GM18507 (cell line): ENCODE measurements at regions not wholly inside any gene's neighbourhood (a gene's known extent, or its start where the extent isn't known, plus 50 kb on each side); places are given as distances from the start of the nearest gene placed in this dataset.

Experiments
- DNase-seq: peaks from one replicate; pipeline ENCODE4 v3.0.0; 2011; ENCODE audit warnings: low read depth; ENCODE audit not compliant: insufficient read length; ENCODE audit errors: extremely low spot score
- FAIRE-seq: peaks from 2 replicates; lab custom pipeline; 2011; peaks lifted over from hg19 to GRCh38; lab: Jason Lieb, UNC

DNA sequence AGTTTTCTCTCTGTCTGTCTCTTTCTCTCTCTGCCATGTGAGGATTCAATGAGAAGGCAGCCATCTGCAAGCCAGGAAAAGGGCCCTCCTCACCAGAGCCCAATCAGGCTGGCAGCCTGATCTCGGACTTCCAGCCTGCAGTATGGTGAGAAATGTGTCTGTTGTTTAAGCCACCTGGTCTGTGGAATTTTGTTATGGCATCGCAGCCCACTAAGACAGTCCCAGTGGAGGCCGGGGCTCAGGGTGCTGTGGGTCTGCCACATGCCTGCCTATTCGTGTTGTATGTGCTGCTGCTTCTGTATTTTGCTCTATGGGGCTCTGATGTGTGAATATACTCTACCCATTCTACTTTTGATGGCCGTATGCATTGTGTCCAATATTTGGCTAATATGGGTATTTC, 139.0 kb upstream of the HS6ST1 start:
- DNase-seq (no peak), FAIRE-seq (no peak)

DNA sequence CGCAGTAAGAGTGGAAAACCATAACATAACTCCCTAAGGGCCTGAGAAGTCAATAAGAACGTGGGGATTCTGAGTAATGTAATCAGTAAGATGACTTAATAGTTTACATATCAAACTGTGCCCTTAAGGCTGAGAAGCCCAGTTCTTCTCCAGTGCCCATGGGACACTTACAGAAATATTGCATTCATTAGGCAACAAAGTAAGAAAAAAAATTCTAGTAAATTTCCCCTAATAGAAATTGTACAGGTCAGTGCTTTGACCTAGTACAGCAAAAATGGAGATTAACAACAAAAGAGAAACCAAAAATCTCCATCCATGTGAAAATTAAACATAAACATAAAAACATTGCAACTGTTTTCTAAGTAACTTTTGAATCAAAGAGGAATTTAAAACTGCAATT, 139.8 kb upstream of the HS6ST1 start:
- no peak for DNase-seq
- no peak for FAIRE-seq

DNA sequence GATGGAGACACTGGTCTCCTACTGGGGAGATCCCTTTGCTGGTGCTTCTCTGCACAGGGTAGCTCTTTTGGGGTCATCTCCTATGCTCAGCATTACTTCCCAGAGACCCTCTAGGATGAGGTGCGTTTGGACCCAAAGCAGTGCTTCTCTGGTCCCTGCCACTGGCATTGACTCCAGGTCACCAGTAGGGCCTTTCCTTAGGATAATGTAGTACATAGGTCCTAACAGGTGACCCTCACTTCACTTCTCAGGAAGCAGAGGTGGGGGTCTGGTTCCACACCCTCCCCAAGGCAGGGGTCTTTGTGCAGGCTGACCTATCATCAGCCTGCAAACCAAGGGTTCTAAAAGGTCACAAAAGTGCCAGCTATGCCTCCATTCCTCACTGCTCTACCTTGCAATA, 145.8 kb upstream of the HS6ST1 start:
- DNase-seq (no peak), FAIRE-seq (no peak)

DNA sequence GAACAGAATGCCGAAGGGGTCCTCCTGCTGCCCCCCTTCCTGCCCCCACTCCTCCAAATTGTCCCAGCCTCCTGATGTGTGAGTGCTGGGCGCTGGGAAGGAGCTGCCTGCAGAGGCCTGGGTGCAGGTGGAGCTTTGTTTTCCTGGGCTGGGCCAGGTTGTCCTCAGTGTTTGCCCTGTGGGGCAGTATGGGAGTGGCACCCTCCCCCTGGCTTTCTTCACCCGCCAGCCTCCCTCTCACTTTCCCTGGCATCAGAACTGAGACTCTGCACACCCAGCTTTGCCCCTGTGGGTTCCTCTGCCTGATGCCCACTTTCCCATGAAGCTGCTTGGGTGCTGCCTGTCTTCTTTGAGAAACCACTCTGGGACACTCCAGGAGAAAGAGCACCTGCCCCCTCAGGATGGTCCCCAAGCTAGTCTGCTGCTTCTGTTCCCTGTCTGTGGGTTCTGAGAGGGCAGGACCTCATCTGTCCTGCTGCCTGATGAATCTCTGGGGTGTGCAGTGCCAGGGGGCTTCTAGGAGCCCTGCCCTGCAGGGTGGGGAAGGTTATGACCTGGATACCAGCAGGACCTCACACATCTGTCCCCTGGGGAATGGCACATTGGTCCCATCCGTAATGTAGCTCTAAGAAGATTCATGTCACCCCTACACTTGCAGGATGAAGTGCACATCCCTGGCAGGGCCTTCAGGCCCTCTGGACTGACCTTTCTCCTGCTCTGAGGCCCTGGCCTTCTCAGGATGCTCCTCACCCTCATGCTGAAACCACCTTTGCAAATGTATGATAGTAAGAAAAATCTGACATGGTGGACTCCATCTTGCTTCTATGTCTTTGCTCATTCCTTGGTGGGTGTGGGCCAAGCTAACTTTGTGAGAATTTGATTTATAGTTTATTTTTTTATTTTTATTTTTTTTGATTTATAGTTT, 146.8 kb upstream of the HS6ST1 start:
- no peak for FAIRE-seq
- no peak for DNase-seq

DNA sequence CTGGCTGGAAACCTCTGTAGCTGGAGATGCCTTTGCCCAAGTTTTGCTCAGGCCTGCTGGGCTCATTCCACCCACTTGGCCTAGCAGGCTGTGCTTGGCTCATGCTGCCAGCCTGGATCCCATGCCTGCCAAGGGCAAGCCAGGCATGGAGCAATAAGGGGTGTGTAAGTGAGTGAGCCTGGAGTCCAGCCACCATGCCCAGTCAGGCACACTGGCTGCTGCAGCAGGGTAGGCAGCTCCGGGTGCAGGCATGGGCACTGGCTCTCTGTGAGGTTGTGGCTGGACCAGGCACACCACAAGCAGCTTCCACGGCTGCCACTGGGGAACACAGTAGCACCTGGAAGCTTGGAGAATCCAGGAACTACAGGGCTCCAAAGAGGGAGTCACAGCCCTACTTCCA, 147.7 kb upstream of the HS6ST1 start:
- FAIRE-seq = no peak

DNA sequence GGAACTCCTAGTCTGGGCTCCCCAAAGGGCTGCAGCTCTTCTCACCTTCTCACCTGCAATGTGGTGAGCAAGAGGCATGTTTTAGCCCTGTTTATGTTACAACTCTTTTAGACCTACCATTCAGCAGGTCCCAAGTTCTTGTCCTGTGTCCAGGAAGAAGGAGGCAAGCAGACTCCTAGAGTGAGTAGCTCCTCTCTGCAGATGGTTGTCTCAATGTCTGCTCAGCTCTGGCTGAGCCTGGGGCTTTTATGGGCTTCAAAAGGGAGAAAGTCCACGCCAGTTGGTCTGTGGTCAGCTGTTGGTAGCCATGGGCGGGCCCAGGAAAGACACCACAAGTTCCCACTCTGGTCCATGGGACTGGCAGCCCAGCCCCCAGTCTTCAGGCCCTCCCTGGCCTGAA, 148.1 kb upstream of the HS6ST1 start:
- no peak for DNase-seq
- no peak for FAIRE-seq

More for the DNA sequence above, 147.7 kb upstream of the HS6ST1 start:
- DNase-seq = no peak

DNA sequence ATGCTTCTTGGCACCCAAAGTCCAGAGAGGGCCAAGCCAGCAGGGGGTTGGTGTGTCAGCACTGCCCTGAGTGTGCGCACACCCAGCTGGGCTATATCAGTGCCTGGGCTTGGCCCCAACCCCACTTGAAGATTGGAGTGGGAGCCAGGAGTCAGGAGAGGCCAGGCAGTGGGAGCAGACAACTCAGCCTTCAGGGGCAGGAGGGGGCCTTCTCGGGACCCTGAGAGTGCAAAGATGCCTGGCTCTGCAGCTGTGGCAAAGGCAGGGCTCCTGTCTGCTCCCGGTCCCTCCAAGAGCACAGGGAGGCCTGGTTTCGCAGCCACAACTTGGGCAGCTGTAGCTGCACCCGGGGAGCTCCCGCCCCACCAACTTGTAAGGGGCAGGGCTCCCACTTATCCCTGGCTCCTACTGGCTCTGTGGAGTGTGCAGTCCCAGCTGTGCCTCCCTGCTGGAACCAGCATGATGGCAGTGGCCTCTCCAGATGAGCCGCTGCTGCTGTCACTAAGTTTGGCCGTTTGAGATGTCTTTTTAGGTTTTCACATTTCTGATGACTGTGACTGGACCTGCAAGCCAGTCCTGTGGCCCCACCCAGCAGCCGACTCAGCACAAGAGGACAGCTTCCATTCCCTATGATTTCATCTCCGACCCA, 148.8 kb upstream of the HS6ST1 start:
- no peak for DNase-seq
- no peak for FAIRE-seq

DNA sequence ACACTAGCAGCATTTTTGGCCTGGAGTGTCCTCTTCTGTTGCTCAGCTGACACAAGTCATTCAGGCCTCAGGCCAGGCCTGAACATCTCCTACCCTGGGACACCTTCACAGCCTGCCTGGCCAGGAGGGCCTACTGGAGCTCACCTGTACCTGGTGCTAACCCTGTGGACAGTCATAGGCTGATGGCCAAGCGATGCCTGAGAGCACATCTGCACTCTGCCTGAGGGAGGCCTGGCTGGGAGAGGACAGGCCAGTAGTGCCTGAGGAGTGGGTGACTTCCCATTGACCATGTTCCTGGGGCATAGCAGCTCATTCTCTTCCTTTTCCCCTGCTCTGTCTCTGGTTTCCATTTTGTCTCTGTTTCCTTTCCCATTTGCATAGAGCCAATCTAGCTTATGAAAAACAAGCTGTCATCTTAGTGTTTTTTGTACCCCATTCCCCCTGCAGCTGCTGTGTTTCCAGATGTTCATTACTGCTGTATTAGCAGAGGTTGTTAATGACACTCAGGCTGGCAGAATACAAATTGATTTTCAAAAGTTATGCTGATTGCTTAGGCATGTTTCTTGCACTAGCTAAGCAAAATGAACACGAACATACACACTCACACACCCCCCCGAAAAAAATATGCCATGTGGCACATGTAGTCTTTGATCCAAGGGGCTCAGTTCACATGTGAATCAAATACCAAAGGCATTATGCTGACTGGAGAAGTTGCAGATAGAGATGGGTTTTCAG, 149.7 kb upstream of the HS6ST1 start:
- FAIRE-seq (no peak), DNase-seq (no peak)

DNA sequence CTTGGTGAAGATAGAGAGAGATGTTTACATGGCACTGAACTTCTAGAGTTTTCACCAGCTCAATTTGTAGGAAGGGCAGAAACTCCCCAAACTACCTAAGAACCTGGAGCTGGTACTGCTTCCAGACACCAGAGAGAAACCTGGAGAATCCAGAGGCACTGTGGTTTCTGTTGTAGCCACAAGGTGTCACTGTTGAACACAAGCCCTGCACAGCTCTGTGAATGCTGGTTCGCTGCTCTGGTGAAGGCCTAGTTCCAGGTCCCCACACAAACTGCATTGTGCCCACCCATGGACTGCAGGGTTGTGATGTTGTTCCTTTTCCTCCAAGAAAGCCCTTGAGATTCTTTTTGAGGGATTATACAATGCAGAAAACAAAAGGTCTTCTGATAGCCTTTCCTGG, 150.5 kb upstream of the HS6ST1 start:
- no peak for DNase-seq
- FAIRE-seq = no peak

DNA sequence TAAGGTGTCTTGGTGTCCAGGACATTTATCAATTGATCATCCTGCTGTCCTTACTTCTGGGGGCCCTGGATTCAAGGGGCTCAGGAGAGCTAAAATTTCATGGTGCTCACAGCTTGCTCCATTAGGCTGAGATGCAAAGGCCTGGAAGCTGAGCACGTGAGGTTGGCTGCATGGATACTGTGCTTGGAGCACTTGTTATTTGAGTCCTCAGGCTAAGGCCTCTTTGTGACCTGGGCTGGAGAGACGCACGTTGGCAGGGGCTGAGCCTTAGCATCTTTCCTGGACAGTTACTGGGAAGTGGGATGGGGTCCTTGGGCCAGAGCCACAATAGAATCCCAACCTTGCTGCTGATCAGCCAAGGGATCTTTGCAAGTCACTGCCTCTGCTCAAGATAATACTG, 151.2 kb upstream of the HS6ST1 start:
- DNase-seq = no peak
- no peak for FAIRE-seq

DNA sequence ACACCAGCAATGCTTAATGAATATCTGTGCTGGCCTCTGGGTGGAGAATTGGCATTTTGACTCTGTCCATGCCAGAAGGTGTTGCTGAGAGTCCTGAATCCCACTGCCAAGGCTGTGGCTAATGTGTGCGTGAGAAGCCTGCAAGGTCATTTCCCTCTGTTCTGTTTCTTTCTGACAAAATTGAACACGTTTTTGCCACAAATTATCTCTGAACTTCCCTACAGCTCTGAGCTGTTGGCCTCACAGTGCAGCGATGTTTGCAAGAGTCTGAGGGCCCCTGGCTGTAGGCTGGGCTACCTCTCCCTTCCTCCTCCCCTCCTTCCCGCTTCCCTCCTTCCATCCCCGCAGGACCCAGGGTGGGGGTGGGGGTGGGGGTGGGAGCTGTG, 154.1 kb upstream of the HS6ST1 start:
- DNase-seq (no peak), FAIRE-seq (peak; percentile 38)

DNA sequence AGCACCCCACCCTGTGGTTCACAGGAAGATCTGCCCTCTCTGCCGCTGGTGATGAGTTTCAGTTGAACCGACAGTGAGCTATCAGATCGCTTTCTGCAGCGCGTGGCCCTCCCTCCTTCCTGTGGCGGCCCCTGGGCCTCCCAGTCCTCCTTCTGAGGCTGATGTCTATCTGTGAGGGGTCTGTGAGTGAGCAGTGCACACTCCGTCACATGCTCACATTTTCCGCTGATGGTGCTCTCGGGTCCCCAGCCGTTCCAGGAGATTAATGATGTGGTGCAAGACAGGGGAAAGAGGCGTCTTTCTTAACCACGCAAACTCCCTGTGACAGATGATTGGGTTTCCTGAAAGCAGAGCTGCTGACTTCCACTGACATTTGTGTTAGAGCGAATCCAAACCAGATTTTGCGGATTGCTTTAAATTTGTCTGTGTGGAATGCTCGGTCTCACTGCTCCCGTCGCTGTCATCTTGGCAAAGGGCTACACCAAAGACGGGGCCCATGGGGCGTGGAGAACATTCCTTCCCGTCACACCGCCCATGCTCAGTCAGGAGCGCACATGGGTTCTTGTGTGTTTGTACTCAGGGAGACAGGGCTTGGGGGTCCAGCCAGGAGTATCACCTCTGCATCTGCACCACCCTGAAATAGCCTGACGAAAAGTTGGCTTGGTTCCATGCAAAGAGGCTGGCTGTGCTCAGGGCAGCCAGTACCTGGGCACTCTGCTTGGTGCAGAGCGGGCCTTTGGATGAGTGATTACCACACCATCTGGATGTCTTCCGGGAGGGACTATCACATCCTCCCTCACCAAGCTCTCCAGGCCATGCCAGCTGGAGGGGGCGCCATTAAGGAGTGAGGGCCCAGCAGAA, 154.7 kb upstream of the HS6ST1 start:
- DNase-seq = no peak
- FAIRE-seq = peak; percentile 54

DNA sequence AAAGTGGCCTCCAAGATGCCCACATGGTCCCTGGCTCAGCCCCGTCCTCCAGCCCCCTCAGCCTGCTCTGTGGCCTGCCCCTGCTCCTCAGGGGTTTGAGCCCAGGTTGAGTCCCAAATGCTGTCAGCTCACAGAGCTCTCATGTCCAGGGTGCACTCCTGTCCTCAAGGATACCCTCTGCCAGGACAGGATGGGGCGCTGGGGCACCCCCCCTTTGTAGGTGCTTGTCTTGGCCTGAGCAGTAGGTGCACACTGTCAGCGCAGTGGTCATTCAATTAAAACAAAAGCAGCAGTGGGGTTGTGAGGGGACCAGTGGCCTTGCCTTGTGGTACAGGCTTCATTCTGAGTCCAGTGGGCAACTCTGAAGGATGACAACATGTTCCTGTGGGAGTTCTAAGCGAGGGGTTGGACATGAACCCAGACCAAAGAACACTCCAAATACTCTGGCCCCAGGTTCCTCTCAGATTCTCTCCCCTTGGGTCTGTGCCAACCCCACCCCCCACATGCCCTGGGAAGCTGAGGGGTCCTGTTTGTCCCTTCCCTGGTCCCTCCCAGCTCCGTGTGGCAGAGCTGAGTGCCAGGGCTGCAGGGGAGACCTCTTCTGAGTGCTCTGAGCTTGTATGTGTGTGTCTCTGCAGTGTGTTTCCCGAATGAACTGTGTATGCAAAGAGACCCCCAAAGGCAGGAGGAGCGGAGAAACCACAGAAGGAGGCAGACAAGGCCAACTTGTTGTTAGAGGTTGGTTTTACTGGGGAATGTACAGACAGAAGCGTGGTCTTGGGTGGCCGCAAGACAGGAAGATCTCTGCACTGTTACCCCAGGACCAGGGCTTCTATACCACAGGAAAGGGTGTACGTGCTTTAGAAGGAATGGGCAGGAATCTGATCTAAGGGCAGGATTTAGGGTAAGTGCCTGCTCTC, 155.6 kb upstream of the HS6ST1 start:
- no peak for DNase-seq
- no peak for FAIRE-seq

DNA sequence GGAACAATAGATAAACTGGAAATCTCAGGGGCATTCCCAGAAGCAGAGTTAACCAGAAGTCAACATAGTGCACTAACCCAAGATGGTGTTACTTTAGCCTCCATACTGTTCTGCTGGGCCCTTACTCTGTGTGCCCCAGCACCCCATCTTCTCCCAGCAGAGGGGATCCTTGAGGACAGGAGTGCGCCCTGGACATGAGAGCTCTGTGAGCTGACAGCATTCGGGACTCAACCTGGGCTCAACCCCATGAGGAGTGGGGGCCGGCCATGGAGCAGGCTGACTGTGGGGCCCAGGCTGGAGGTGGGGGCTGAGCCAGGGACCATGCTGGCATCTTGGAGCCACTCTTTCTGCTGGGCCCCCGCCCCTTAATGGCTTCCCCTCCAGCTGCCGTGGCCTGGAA, 156.3 kb upstream of the HS6ST1 start:
- FAIRE-seq (no peak), DNase-seq (no peak)

DNA sequence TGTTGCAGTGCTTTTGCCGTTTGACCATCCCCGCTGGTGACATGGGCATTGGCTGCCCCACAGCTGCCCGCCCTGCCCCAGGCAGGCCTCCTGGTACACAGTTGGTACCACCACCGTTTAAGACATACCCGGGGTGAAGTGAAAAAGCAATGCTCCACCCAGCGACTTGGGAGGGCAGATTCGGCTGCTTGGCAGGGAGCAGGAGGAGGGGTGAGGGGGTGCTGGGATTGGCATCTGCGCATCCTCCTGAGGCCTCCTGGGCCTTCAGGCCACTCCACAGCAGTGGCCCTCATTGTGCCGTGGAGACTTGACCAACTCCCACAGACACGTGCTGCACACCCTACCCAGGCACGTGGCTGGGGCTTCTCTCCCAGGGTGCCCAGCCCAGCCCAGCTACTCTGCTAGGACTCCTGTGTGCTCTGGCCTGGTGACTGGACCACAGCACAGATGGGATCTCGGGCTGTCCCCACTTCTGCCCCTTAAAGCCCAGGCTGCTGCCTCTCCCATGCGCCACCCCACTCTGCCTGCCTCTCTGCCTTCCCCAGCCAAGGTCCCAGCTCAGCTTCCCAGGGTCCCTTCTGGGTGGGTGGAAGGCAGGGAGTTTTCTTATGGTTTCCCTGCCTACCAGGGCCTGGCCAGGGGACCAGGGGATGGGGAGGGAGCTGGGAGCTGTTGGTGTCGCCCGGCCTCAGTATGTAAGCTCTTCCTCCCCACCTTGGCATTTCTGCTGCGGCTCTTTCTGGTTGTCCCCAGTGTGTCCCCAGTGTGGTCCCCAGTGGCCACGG, 157.0 kb upstream of the HS6ST1 start:
- FAIRE-seq (no peak), DNase-seq (no peak)

DNA sequence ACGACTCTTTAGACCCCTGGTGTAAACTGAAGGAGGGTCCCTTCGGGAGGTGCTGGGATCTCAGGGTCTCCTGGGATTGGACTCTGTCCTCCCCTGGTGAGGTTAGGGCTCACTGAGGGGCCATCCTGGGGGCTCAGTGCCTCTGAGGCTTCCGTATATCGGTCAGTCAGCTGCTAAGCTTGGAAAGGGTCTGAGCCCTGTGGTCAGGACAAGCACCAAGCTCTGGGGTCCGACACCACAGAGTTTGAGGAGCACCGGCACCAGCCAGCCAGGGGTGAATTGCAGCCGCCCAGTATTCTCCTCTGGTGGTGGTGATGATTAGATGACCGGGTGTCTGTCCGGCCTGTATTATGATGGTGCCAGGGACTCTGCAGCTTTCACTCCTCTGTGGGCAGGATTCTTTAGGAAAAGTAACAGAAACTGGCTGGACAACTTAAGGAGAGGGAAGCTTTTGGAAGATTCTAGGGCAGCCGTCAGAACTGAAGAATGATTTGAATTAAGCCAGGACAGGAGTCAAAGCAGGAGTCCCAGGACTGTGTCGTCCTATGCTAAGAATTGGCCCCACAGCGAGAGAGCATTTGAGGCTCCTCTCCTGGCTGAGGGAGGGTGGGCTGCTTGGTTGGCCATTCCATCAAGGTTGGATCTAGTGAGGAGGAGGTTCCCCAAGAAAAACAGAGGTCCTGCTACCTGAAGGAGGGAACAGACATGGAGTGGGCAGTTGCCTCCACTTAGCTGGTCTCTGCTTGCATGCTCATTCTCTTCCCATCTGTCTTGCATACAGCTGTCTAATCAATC, 158.6 kb upstream of the HS6ST1 start:
- FAIRE-seq (no peak), DNase-seq (no peak)

DNA sequence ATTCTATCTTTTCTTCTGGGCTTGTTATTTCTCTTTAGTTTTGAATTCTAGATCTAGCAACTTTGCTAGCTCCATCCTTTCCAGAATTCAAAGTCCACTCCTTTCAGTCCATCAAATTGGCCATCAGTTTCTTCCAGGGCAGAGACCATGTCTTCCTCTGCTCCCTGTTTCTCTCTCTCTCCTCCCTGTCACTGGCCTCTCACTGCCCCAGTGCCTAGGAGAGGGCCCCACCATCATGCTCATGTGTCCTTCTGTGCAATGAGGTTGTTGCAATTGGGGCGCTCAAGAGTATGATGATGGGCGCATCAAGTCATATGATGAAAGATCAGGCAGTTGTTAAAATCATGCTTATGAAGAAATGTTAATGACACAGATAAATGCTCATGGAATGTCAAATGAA, 159.2 kb upstream of the HS6ST1 start:
- no peak for FAIRE-seq
- DNase-seq = no peak
